ENCODE measurements at regions not wholly inside any gene's neighbourhood (a gene's known extent, or its start where the extent isn't known, plus 50 kb on each side); places are given as distances from the start of the nearest gene placed in this dataset.

- H3K27ac ChIP-seq (ENCODE audit: low read depth in 2 of 2, low read length in 2 of 2): peak overlapping the region; percentile 53 to 55
- no peak overlapping the region for H3K4me3 ChIP-seq (ENCODE audit: low read length in 3 of 3)
- no peaks in the 10 kb centered on the region for H3K9me3 ChIP-seq (ENCODE audit: control insufficient read depth in 2 of 3, insufficient read depth in 1 of 3, low read length in 3 of 3)
- no peaks in the 10 kb centered on the region for H3K36me3 ChIP-seq (ENCODE audit: control insufficient read depth in 2 of 3, insufficient read depth in 3 of 3, low read length in 3 of 3)
- no peak for DNase-seq
- TF ChIP-seq CTCF (IDR thresholded peaks at IDR 0.05; ENCODE audit: borderline replicate concordance, extremely low read depth, insufficient read depth): no peak
- no peaks in the 10 kb centered on the region for H3K27me3 ChIP-seq (ENCODE audit: control insufficient read depth, insufficient read depth, low read length)
- no peak for FAIRE-seq
- intact Hi-C loops (cut with DNase I): no loop called here
- H3K4me1 ChIP-seq (ENCODE audit: control insufficient read depth in 2 of 3, insufficient read depth in 2 of 3, low read depth in 1 of 3, low read length in 3 of 3): peaks cover 0 to 12% (median 0%) of the 10 kb centered on the region in 3 donors
- H3K9ac ChIP-seq (ENCODE audit: low read length in 3 of 3): no peak overlapping the region
These were observed 83.9 kb downstream of the RAMP3 start for GRCh38 chr7:45241339-45242109.

GRCh38 chr7:45242261-45242660 lies 84.7 kb downstream of the RAMP3 start:
- no peak for TF ChIP-seq CTCF (IDR thresholded peaks at IDR 0.05; ENCODE audit: borderline replicate concordance, extremely low read depth, insufficient read depth)
- Histone ChIP-seq H3K4me3 (ENCODE audit: low read length in 3 of 3) (no peak overlapping the region), H3K4me1 (ENCODE audit: control insufficient read depth in 2 of 3, insufficient read depth in 2 of 3, low read depth in 1 of 3, low read length in 3 of 3) (peaks cover 0 to 12% (median 0%) of the 10 kb centered on the region in 3 donors), H3K36me3 (ENCODE audit: control insufficient read depth in 2 of 3, insufficient read depth in 3 of 3, low read length in 3 of 3) (no peaks in the 10 kb centered on the region), H3K9me3 (ENCODE audit: control insufficient read depth in 2 of 3, insufficient read depth in 1 of 3, low read length in 3 of 3) (no peaks in the 10 kb centered on the region), H3K27me3 (ENCODE audit: control insufficient read depth, insufficient read depth, low read length) (no peaks in the 10 kb centered on the region), H3K9ac (ENCODE audit: low read length in 3 of 3) (no peak overlapping the region), H3K27ac (ENCODE audit: low read depth in 2 of 2, low read length in 2 of 2) (peak overlapping the region in 1 of 2 donors; percentile 22)
- DNase-seq: no peak
- FAIRE-seq: no peak
- intact Hi-C loops (cut with DNase I): no loop called here

GRCh38 chr7:45242698-45243097 lies 85.1 kb downstream of the RAMP3 start:
- Histone ChIP-seq H3K27ac (ENCODE audit: low read depth in 2 of 2, low read length in 2 of 2) (peak overlapping the region in 1 of 2 donors; percentile 22), H3K27me3 (ENCODE audit: control insufficient read depth, insufficient read depth, low read length) (no peaks in the 10 kb centered on the region), H3K36me3 (ENCODE audit: control insufficient read depth in 2 of 3, insufficient read depth in 3 of 3, low read length in 3 of 3) (no peaks in the 10 kb centered on the region), H3K4me3 (ENCODE audit: low read length in 3 of 3) (no peak overlapping the region), H3K9ac (ENCODE audit: low read length in 3 of 3) (no peak overlapping the region), H3K9me3 (ENCODE audit: control insufficient read depth in 2 of 3, insufficient read depth in 1 of 3, low read length in 3 of 3) (no peaks in the 10 kb centered on the region), H3K4me1 (ENCODE audit: control insufficient read depth in 2 of 3, insufficient read depth in 2 of 3, low read depth in 1 of 3, low read length in 3 of 3) (peaks cover 0 to 12% (median 0%) of the 10 kb centered on the region in 3 donors)
- TF ChIP-seq CTCF (IDR thresholded peaks at IDR 0.05; ENCODE audit: borderline replicate concordance, extremely low read depth, insufficient read depth): no peak
- FAIRE-seq (no peak), DNase-seq (no peak)
- intact Hi-C loops (cut with DNase I): no loop called here

Measured in kidney (tissue), 13 donors.